Activated CD8-positive, alpha-beta memory T cell treated with anti-CD3 and anti-CD28 coated beads, Interleukin-2, amount 50 U/mL, for 48 hours (primary cell): ENCODE measurements at regions not wholly inside any gene's neighbourhood (a gene's known extent, or its start where the extent isn't known, plus 50 kb on each side); places are given as distances from the start of the nearest gene placed in this dataset.
A peak's percentile ranks its signal among the peaks of the same experiment; 100 is the strongest.
"Not testable (repeated sequence)": the region's sequence is repeated elsewhere in the genome, so short reads cannot be mapped to it uniquely, and the experiment has no call there.

ENCODE experiments used
- DNase-seq: peaks from one replicate; pipeline ENCODE4 v3.0.0-alpha.2; 2020

GRCh38 chr1:761791-762190 is 75.3 kb upstream of the OR4F16 start:
- DNase-seq, result not testable (repeated sequence)

- DNase-seq, result not testable (repeated sequence)
These were observed 85.0 kb upstream of the OR4F16 start for GRCh38 chr1:771449-771848.

- not testable (repeated sequence) for DNase-seq
These were observed 91.2 kb upstream of the OR4F16 start for GRCh38 chr1:777480-778180.

- DNase-seq, result peak; percentile 99
These were observed 92.2 kb upstream of the OR4F16 start for GRCh38 chr1:778451-779278.

DNA sequence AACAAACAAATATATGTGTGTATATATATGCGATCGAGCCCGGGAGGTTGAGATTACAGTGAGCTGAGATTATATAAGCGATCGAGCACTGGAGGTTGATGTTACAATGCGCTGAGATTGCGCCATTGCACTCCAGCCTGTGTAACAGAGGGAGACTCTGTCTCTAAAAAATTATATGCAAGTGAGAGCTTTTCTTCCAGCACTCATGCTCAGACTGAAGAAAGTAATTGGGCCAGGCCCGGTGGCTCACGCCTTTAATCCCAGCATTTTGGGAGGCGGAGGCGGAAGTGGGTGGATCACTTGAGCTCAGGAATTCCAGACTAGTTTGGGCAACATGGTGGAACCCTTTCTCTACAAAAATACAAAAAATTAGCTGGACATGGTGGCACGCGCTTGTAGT is 93.2 kb upstream of the OR4F16 start:
- not testable (repeated sequence) for DNase-seq

DNA sequence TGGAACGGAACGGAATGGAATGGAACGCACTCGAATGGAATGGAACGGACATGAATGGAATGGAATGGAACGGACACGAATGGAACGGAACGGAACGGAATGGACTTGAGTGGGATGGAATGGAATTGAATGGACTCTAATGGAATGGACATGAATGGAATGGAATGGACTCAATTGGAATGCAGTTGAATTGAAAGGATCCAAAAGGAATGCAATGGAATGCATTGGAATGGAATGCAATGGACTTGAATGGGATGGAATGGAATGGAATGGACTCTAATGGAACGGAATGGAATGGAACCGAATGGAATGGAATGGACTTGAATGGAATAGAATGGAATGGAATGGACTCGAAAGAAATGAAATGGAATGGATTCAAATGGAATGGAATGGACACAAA is 102.4 kb upstream of the OR4F16 start:
- DNase-seq, result no peak

GRCh38 chr1:789606-790005 is 103.2 kb upstream of the OR4F16 start:
- not testable (repeated sequence) for DNase-seq

DNA sequence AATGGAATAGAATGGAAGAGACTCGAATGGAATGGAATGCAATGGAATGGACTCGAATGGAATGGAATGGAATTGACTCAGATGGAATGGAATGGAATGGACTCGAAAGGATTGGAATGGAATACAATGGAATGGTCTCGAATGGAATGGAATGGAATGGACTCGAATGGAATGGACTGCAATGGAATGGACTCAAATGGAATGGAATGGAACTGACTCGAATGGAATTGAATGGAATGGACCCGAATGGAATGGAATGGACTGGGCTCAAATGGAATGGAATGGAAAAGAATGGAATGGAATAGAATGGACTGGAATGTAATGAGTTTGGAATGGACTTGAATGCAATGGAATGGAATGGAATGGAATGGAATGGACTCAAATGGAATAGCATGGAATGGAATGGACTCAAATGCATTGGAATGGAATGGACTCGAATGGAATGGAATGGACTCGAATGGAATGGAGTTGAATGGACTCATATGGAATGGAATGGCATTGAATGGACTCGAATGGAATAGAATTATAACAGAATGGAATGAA is 104.0 kb upstream of the OR4F16 start:
- DNase-seq, result not testable (repeated sequence)

DNA sequence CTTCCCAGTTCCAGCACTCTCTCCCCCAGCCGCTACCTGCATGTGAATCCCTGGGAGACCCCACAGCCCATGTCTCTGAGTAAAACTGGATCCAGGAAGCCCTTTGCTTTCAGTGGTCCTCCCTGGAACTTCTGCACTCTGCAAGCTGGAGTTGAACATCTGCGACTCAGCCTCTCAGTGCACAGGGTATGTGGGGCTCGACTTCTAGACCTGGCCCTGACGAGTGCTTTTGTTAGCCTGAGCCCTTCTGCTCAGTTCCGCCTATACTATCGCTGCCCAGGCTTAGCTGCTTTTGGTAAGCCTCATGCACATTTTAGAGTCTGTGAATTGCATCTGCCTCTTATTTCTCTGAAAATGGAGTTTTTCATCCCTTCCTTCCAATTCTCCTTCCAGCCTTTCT is 107.9 kb upstream of the OR4F16 start:
- not testable (repeated sequence) for DNase-seq

- DNase-seq, result not testable (repeated sequence)
These were observed 108.6 kb upstream of the OR4F16 start for GRCh38 chr1:794918-795584.

GRCh38 chr1:797649-798048 is 111.2 kb upstream of the OR4F16 start:
- DNase-seq, result not testable (repeated sequence)

- DNase-seq, result not testable (repeated sequence)
These were observed 113.9 kb upstream of the OR4F16 start for GRCh38 chr1:800397-800796.

GRCh38 chr1:804378-805115 is 118.1 kb upstream of the OR4F16 start:
- not testable (repeated sequence) for DNase-seq

- DNase-seq, result not testable (repeated sequence)
These were observed 118.4 kb upstream of the SAMD11 start for GRCh38 chr1:805310-805709.

GRCh38 chr1:807066-807465 is 116.7 kb upstream of the SAMD11 start:
- DNase-seq, result not testable (repeated sequence)

- DNase-seq, result not testable (repeated sequence)
These were observed 115.9 kb upstream of the SAMD11 start for GRCh38 chr1:807699-808390.

DNA sequence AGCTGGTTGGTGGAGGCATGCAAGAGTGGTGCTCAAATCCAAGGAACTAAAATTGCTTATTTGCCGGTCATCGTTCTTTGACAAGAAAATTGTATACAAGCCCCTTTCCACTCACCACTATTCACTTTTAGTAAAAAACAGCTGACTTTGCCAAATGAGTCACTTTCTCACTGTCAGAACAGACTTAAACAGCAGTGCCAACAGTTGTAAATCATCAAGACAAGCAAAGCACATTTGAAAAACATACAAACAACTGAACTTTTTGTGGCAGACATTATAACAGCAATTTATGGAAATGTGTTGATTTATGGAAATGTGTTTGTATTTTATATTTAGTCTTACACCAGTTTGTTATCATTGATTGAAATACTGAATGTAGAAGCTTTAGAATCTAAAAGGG is 112.8 kb upstream of the SAMD11 start:
- not testable (repeated sequence) for DNase-seq

- not testable (repeated sequence) for DNase-seq
These were observed 111.1 kb upstream of the SAMD11 start for GRCh38 chr1:812535-813127.

- DNase-seq, result not testable (repeated sequence)
These were observed 109.2 kb upstream of the SAMD11 start for GRCh38 chr1:814543-814942.

GRCh38 chr1:815147-815922 is 108.4 kb upstream of the SAMD11 start:
- not testable (repeated sequence) for DNase-seq
